HEK293 (cell line): ENCODE measurements at regions not wholly inside any gene's neighbourhood (a gene's known extent, or its start where the extent isn't known, plus 50 kb on each side); places are given as distances from the start of the nearest gene placed in this dataset.

ENCODE experiments used
- GLIS1 ChIP-seq: fragments of 450-650 bp; formaldehyde crosslinking; IDR thresholded peaks from 2 replicates; pipeline ENCODE4 v1.5.1; 2016; ENCODE audit warnings: missing biosample characterization, missing genetic modification characterization
- GLIS2 ChIP-seq: fragments of 450-650 bp; formaldehyde crosslinking; IDR thresholded peaks from 2 replicates; pipeline ENCODE4 v1.5.1; 2016; ENCODE audit warnings: missing biosample characterization, missing genetic modification characterization
- KLF16 ChIP-seq: fragments of 450-650 bp; formaldehyde crosslinking; IDR thresholded peaks from 2 replicates; pipeline ENCODE4 v1.5.1; 2017; ENCODE audit warnings: missing biosample characterization, missing genetic modification characterization
- YY1 ChIP-seq: fragments of 450-650 bp; formaldehyde crosslinking; IDR thresholded peaks from 2 replicates; pipeline ENCODE4 v1.5.1; 2018; ENCODE audit warnings: missing biosample characterization, missing genetic modification characterization
- ZNF140 ChIP-seq: fragments of 450-650 bp; formaldehyde crosslinking; IDR thresholded peaks from 2 replicates; pipeline ENCODE4 v1.5.1; 2016; ENCODE audit warnings: missing biosample characterization, missing genetic modification characterization
- ZNF175 ChIP-seq: fragments of 450-650 bp; formaldehyde crosslinking; IDR thresholded peaks from 2 replicates; pipeline ENCODE4 v1.5.1; 2016; ENCODE audit warnings: missing biosample characterization, missing genetic modification characterization
- ZNF837 ChIP-seq: fragments of 450-650 bp; formaldehyde crosslinking; IDR thresholded peaks from 2 replicates; pipeline ENCODE4 v1.5.1; 2016; ENCODE audit warnings: missing biosample characterization, missing genetic modification characterization
- TF ChIP-seq, protein P1 (sequence below): fragments of 450-650 bp; formaldehyde crosslinking; IDR thresholded peaks from 2 replicates; pipeline ENCODE4 v1.5.1; 2016; ENCODE audit warnings: missing biosample characterization, missing genetic modification characterization
- TF ChIP-seq, protein P2 (sequence below): fragments of 450-650 bp; formaldehyde crosslinking; IDR thresholded peaks from 2 replicates; pipeline ENCODE4 v1.5.1; 2016; ENCODE audit warnings: missing biosample characterization, missing genetic modification characterization

DNA sequence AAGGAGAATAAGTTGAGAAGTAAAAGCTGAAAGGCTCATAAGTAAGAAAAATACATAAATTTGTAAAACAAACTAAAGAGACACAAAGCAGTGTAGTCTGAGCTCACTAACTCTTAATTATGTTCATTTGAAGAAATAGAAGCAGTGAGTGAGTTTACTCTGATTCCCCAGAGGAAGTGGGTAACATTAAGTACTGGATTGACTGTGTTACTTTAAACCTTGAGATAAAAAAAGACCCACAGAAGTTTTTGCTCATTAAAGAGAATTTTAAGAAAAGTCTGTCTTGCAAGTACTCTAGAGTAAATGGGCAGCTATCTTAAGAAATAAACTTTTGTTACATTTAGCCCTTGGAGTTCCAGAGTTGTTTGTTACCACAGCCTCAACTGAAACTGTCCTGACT is 2466.9 kb downstream of the PCDH7 start:
- TF ChIP-seq, protein P1, sequence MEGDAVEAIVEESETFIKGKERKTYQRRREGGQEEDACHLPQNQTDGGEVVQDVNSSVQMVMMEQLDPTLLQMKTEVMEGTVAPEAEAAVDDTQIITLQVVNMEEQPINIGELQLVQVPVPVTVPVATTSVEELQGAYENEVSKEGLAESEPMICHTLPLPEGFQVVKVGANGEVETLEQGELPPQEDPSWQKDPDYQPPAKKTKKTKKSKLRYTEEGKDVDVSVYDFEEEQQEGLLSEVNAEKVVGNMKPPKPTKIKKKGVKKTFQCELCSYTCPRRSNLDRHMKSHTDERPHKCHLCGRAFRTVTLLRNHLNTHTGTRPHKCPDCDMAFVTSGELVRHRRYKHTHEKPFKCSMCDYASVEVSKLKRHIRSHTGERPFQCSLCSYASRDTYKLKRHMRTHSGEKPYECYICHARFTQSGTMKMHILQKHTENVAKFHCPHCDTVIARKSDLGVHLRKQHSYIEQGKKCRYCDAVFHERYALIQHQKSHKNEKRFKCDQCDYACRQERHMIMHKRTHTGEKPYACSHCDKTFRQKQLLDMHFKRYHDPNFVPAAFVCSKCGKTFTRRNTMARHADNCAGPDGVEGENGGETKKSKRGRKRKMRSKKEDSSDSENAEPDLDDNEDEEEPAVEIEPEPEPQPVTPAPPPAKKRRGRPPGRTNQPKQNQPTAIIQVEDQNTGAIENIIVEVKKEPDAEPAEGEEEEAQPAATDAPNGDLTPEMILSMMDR (tag by site-specific recombination) = no peak
- TF ChIP-seq, protein P2, sequence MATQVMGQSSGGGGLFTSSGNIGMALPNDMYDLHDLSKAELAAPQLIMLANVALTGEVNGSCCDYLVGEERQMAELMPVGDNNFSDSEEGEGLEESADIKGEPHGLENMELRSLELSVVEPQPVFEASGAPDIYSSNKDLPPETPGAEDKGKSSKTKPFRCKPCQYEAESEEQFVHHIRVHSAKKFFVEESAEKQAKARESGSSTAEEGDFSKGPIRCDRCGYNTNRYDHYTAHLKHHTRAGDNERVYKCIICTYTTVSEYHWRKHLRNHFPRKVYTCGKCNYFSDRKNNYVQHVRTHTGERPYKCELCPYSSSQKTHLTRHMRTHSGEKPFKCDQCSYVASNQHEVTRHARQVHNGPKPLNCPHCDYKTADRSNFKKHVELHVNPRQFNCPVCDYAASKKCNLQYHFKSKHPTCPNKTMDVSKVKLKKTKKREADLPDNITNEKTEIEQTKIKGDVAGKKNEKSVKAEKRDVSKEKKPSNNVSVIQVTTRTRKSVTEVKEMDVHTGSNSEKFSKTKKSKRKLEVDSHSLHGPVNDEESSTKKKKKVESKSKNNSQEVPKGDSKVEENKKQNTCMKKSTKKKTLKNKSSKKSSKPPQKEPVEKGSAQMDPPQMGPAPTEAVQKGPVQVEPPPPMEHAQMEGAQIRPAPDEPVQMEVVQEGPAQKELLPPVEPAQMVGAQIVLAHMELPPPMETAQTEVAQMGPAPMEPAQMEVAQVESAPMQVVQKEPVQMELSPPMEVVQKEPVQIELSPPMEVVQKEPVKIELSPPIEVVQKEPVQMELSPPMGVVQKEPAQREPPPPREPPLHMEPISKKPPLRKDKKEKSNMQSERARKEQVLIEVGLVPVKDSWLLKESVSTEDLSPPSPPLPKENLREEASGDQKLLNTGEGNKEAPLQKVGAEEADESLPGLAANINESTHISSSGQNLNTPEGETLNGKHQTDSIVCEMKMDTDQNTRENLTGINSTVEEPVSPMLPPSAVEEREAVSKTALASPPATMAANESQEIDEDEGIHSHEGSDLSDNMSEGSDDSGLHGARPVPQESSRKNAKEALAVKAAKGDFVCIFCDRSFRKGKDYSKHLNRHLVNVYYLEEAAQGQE = no peak
- TF ChIP-seq GLIS1 (tag by site-specific recombination) = no peak
- no peak for TF ChIP-seq YY1 (tag by site-specific recombination)
- TF ChIP-seq ZNF140 (tag by site-specific recombination) = no peak
- TF ChIP-seq ZNF837 (tag by site-specific recombination) = no peak
- TF ChIP-seq KLF16 = no peak
- TF ChIP-seq ZNF175 (tag by site-specific recombination) = no peak
- TF ChIP-seq GLIS2 (tag by site-specific recombination) = no peak
